Epithelial cell of prostate (primary cell): ENCODE measurements at regions not wholly inside any gene's neighbourhood (a gene's known extent, or its start where the extent isn't known, plus 50 kb on each side); places are given as distances from the start of the nearest gene placed in this dataset.
"Not testable (repeated sequence)": the region's sequence is repeated elsewhere in the genome, so short reads cannot be mapped to it uniquely, and the experiment has no call there.

Experiments used
- DNase-seq: peaks from one replicate; pipeline ENCODE4 v3.0.0-alpha.2; 2011; ENCODE audit warnings: low read depth, low spot score
- H3K27ac ChIP-seq: fragments of 450-650 bp; 2 replicates; pipeline ENCODE4 v1.5.1; 2017; ENCODE audit warnings: mild to moderate bottlenecking

DNA sequence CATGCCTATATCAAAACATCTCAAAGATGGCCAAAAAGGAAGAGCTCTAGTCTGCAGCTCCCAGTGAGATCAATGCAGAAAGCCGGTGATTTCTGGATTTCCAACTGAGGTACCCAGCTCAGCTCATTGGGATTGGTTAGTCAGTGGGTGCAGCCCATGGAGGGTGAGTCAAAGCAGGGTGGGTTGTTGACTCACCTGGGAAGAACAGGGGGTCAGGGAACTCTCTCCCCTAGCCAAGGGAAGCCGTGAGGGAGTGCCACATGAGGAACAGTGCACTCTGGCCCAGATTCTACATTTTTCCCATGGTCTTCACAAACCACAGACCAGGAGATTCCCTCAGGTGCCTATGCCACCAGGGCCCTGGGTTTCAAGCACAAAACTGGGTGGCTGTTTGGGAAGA, 57.3 kb upstream of the FGF16 start:
- no peak overlapping the region for H3K27ac ChIP-seq
- no peak for DNase-seq

DNA sequence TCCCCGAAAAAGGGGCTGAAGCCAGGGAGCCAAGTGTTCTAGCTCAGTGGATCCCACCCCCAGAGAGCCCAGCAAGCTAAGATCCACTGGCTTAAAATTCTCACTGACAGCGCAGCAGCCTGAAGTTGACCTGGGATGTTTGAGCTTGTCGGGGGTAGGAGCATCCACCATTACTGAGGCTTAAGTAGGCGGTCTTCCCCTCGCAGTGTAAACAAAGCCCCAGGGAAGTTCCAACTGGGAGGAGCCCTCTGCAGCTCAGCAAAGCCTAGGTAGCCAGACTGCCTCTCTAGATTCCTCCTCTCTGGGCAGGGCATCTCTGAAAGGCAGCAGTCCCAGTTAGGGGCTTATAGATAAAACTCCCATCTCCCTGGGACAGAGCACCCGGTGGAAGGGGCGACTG, 56.8 kb upstream of the FGF16 start:
- not testable (repeated sequence) for H3K27ac ChIP-seq, DNase-seq

DNA sequence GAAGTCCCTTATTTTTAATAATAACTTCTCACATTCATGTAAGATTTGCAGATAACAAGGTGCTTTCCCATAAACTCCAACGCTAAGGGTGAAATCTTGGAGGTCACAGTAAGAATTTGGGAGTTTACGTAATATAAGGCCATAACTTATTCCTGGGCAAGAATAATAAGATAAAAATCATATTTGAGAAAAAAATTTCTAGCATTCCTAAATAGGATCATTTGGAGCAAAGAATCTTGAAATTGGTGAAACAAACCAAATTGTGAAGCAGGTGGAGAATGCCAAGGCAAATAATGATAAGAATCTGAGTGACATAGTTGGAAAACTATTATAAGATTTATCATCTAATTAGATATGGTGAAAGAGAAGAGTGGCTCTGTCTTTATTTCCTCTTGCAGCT, 50.4 kb upstream of the FGF16 start:
- no peak overlapping the region for H3K27ac ChIP-seq
- no peak for DNase-seq
